Stimulated activated CD8-positive, alpha-beta memory T cell treated with anti-CD3 and anti-CD28 coated beads, Interleukin-7, amount 100 ng/mL, for 4 hours (primary cell): ENCODE measurements at regions not wholly inside any gene's neighbourhood (a gene's known extent, or its start where the extent isn't known, plus 50 kb on each side); places are given as distances from the start of the nearest gene placed in this dataset.

ENCODE experiments used
- DNase-seq, 2 donors: peaks; one replicate each; pipeline ENCODE4 v3.0.0-alpha.2; 2020; ENCODE audit warnings: low read depth in 2 of 2

DNA sequence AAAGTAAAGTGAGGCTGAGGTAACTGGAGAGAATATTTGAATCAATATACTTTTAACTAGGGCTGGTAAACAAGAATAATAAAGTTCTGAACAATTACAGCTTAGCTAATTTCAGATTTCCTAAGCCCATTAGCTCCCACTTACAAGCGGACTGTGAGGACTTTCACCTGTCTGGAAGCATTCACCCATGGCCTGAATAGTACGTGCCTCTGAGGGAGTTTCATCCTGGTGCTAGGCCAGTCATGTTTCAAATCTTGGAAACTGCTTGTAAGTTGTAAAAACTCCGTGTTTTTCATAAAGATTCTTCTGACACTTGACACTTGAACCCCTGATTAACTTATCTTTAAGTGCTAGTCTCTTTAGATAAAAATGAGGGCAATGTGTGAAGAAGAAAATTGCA is 975.2 kb upstream of the GHITM start:
- no peak for DNase-seq

DNA sequence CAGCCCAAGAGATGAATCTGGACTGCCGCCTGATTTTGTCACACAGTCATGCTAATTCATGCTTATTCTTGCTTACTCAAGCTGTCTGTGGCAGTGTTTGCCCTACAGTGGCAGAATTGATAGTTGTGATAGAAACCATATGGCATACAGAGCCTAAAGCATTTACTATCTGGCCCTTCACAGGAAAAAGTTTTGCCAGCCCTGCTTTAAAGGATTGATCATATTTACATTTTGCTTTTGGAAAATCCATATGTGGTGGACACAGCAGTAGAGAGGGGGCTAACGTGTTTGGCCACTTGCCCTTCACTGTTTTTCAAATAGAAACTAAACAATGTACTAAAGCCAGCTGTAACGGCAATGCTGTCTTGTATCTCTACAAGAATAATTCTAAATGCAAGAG is 974.0 kb upstream of the GHITM start:
- no peak for DNase-seq

DNA sequence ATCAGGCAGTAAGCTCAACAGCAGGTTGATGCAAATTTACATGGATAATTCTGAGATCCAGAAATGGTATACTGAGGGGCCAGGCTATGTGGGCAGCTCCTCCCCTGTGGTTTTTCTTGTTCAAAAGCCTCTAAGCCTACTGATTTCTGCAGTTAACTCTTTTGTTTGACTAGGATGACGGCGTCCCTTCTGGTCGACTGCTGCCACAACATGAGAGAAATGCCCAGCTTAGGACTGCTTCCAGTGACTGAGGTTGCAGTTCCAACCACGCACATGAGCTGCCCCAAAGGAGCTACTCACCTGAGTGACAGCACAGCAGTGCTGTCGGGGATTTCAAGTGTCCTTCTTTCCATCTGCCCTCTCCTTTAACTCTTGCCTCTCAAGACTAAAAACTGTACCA is 973.0 kb upstream of the GHITM start:
- no peak for DNase-seq

DNA sequence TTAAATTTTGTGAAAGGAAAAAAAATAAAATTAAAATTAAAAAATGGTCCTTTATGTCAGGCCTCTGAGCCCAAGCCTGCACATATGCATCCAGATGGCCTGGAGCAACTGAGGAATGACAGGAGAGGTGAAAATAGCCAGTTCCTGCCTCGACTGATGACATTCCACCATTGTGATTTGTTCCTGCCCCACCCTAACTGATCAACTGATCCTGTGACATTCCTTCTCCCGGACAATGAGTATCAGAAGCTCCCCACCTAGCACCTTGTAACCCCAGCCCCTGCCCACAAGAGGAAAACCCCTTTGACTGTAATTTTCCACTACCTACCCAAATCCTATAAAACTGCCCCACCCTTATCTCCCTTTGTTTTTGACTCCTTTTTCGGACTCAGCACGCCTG is 972.2 kb upstream of the GHITM start:
- DNase-seq, result no peak

DNA sequence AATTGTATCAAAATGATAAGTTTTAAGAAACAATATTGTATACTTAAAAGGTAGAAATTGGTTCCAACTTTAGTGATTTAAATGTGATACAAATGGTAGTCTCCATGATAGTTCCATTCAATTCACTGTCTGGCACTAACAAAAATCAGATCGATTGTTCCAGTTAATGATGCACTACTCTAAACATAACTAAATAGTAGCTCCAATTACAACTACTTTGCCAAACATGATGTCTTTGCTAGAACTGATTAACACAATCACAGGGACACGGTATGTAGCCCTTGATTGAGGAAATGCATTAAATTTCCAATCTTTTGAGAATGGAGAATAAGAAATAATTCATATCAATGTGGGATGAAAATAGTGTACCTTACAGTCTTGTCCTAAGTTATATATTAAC is 962.4 kb upstream of the GHITM start:
- DNase-seq, result no peak

DNA sequence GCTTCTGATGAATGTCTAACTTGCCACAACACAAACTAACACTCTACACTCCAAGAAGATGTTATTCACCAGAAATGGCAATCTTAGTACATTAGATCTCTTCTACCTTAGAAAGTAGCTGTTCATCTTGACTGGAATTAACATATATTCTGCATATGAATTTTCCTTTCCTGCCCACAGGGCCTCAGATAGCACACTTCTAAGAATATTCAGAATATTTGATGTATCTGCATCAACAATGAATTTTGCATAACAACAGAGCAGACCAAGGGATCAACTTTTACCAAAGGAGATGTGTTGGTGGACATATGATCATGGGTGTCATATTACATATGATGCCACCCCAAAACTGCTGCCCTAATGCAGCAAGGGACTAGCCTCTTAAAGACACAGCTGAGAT is 960.8 kb upstream of the GHITM start:
- no peak for DNase-seq

DNA sequence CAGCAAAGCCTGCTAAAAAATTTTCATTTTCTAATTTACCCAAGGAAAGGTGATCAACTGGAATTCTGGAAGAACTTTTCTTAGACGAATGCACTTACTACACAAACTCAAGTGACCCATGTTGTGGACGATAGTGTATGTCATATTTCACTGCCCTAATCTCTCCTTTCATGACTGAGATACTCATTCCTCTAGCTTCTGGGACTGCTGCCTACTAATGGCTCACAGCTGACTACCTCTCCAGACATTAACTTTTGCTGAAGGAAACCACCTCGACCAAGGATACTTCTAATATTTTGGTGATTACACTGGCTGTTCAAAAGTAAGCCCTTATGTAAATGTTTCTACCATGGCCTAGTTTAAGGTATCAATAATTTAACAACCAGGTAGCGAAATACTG is 959.9 kb upstream of the GHITM start:
- no peak for DNase-seq

DNA sequence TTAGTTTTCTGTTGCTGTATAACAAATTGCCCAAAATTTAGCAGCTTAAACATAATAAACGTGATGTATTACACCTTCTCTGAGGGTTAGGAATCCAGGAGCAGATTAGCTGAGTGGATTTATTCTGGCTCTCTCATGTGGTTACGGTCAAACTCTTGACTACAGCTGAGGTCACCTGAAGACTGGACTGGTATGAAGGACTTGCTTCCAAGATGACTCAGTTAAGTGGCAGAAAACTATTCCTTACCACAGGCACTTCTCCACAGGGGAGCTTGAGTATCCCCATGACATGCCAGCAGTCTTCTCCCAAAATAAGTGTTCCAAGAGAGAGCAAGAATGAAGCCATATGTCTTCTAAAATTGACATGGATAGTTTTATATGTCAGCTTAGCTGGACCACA is 957.2 kb upstream of the GHITM start:
- DNase-seq, result no peak

DNA sequence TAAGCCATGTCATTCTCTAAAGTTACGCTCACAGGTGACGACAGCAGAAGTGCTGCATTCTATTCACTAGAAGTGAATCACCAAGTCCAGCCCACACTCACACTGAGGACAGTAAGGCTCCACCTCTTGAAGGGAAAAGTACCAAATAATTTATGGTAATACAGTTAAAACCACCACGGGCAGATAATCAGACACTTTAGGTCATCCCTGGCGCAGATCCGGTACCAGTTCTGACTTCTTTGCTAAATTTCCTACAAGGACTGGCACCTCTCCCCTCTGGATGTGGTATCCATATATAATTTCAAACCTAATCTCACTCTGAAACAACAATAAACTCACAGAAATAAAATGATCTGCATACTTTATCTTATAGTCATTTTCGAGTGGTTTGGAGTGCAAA is 954.7 kb upstream of the GHITM start:
- no peak for DNase-seq

DNA sequence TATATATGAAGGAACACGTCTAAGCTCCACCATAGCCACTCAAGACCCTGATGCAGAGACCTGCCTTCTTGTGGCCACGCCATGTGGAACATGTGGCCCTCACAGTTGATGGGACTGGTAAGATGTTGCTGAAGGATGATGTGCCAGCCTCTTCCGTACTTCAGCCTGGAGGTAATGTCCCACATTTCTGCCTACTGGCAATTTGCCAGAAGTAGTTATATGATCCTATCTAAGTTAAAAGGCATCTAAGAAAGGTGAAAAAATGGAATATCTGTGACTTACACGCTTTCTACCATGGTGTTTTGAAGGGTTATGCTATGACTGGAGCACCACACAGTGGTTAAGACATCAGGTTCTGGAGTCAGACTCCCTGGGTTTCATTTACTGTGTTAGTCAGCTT is 948.7 kb upstream of the GHITM start:
- no peak for DNase-seq

DNA sequence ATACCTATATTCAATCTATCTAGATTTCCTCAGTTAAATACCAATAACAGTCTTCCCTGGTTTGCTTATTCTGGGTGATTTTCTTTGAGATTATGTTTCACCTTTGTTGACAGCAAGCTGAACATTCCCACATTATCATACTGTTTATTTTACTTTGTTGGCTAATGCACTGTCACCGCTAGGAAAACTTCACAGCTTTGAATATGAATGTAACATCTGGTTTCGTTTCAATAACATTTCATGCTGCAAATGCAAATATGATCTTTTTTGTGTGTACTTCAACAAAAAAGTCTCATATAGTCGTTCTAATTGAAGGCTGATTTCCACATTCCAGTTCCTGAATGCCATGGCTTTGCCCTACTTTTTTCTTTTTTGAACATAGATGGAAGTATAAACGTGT is 946.3 kb upstream of the GHITM start:
- no peak for DNase-seq

DNA sequence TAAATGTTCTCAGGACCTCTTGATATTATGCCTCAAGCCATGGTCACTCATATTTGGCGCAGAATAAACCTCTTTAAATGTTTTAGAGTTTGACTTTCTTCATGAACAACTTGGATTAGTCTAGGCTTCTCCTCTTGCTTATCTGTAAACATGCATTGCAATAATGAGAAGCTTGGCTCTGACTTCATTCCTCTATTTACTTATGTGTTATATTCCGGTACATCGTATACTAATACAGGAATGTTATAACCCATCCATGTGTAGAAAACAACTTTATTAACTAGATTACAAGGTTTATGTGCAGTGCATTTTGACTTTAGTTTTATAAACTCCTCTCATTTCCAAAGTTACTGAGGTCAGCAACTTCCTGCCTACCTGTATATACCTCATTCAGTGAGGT is 944.3 kb upstream of the GHITM start:
- no peak for DNase-seq

DNA sequence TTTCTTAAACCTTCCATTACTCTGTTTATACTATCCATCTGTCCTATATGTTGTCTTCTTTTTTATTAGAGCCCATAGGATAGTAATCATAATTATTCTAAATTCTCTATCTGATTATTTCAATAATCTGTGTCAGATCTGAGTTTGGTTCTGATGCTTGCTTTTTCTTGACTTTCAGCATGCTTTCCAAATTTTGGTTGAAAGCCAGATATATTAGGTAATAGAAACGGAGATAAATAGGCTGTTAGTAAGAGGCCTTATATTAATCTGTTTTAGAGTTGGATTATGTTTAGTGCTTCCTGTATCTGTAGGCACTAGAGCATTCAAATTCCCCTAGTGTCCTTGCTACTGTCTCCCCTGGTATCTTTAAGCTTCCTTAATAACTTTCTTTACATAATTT is 939.9 kb upstream of the GHITM start:
- DNase-seq, result no peak

DNA sequence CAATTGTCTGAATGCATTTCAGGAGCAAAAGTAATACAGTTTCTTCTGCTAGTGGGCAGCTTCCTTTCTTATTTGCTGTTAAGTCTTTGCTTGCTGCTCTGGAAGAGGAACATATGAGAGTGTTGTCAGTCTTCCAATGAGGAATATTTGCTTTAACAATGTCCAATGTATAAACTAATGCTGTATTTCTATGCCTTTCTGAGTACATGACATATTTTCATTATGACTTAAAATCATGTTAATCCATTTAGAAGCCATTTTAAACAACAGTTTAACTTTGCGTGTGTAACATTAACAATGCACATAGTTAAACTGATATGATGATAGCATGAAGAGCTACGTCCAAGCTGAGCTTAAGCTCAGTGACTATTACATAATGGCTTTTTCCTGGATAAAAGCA is 933.4 kb upstream of the GHITM start:
- no peak for DNase-seq

DNA sequence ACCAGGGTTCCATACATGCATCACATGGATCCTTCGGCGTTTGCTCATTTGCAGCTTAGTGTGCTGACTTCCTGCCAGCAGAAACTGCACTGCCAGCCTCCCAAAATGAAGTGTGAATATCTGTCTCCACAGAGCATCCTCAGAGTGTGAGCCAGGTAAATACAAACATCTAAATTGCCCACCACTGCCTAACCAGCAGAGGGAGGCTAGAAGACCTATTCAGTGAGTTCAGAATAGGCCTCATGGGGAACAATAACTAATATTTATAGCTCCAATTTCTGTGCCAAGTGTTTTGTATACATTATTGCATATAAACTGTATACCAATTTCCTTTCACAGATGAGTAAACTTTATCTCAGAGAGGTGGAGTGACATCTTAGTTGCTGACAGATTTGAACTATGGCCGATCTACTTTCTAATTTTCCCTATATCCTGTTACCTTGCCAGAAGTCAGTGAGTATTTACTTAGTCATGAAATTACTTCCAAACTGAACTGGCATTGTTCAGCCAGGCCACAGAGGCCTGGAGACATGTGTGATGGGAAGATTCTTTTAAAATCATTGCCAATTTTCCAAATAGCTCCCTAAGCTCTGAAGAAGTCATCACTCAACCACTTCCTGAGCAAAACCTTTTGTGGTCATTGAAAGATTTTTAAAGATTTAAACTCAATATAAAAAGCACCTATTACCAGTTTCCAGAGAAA is 926.5 kb upstream of the GHITM start:
- no peak for DNase-seq

DNA sequence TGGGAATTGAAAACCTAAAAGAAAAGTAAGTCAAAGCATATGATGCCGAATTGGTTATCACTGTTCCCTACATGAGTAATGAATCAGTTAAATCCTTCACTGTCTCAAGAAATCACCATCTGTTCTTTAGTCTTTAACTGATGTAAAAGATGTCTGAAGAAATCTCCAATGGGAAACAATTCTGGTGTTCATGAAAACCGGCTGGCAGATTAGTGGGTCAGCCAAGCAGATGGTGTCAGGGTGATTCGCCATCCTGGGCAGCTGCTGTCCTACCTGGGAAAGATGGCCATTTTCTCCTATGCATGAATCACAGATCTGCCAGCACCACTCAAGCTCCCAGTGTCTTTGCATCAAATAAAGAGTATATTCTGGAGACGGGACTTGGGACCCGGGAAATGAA is 925.2 kb upstream of the GHITM start:
- no peak for DNase-seq

DNA sequence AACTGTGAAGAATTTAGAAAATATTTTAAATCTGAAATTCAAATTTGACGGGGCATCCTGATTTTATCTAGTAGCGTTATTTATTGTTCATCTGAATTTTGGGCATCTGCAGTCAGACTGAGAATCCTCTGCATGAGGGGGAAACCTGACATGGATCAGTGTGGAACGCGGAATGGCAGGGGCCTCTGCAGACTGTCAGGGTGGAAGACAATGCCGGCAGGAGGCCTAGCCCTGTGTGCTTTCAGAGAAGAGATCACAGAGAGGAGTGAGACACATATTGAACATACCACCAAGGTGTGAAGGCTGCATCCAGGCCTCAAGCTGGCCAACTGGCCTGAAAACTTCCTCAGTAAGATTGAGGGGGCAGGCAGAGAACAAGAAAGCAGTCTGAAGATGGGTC is 921.1 kb upstream of the GHITM start:
- no peak for DNase-seq

DNA sequence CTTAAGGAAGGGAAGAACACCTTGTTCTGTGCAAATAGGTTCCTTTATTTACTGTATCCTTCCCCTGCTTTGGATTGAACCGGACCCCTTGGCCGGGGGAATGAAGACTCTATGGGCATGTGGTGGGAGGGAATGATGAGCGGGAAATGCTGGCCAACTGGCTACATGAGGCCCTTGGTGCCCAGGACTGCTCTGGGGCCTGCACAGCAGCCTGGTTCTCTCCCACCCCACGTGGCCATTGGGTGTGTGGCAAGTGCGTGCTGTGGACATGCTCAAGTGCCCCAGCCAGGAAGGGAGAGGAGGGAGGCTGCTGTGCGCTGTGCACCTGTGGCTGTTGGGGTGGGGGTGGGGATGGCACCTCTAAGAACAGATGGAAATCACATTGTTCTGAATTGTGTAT is 917.0 kb upstream of the GHITM start:
- no peak for DNase-seq

DNA sequence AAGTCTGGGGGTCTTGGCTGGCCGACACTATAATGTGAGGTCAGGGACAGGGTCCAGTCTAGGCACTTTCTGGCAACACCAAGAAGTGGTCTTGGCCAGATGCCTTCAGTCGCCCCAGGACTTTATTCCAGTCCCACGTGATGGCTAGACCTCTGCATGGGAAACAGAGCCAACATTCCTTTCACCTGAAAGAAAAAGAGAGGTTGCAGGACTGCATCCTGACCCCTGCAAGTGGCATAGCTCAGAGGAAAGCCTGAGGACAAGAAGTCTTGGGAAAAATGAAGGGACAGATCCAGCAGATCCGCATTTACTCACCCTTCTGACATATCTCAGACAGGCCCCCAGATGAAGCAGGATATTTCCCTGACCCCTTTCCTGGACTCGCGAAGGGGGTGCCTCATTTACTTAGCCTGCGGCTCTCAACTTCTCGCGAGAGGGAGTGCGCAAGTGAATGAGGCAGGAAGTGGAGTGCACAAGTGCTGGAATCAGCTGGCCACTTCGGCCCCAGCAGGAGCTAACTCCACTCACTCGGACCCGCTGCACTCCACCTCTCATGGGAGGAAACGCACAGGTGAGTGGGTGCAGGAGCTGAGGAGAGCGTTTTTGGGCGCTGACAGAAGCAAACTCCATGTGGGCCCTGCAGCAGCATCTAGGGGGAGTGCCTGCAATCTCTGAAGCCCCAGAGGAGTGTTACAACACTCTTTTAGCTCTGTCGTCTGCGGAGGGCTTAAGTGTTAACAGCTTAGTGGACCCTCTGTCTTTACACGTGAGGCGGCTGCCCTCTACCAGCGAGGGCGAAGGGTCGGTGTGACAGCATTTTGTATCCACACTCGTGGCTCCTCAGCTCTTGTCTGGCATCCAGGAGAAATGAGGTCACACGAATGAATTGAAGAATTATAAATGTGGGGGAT is 916.2 kb upstream of the GHITM start:
- DNase-seq, result no peak

DNA sequence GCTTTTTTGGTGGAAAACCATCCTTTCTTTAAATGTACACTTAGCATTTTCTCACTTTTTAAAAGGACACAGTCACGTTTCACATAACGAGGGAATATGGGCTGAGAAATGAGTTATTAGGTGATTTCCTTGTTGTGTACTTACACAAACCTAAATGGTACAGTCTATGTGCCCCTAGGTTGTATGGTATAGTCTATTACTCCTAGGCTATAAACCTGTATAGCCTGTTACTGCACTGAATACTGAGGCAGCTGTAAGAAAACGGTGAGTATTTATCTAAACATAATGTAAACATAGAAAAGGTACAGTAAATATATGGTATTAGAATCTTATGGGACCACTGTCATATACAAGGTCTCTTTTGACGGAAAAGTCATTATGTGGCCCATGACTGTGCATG is 913.5 kb upstream of the GHITM start:
- DNase-seq, result no peak

DNA sequence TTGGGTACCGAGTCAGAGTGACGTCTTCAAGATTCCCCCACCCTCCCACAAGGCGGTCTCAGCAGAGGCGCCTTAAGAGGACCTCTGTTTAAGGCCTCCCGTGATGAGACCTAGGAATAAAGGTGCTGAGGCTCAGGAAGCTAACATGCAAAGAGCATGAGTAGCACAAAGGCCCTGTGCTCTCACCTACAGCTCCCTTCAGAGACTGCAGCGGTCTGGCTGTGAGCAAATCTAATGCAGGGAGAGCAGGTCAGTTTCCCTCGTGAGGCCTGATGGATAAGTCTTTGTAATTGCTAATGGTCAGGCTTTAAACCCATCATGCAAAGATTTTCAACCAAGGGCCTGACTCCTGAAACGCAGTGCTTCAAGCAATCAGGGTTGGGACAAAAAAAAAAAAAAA is 909.3 kb upstream of the GHITM start:
- DNase-seq, result no peak

DNA sequence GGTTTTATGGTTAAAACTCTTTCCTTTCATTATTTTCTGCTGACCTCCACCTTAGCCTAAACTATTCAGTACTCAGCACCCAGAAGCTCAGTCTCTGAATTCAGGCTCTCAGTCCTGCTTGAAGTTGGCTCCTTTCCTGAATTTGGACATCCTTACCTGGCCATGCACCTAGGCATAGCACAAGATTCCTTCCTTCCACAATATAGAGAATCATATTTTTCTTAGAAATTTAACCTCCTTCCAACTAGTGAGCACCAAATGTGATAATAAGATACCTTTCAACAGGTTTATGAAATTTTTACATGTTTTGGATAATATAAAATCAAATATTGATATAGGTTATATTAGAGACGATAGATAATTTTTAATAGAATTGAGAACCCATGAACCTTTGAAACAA is 905.6 kb upstream of the GHITM start:
- DNase-seq, result no peak

DNA sequence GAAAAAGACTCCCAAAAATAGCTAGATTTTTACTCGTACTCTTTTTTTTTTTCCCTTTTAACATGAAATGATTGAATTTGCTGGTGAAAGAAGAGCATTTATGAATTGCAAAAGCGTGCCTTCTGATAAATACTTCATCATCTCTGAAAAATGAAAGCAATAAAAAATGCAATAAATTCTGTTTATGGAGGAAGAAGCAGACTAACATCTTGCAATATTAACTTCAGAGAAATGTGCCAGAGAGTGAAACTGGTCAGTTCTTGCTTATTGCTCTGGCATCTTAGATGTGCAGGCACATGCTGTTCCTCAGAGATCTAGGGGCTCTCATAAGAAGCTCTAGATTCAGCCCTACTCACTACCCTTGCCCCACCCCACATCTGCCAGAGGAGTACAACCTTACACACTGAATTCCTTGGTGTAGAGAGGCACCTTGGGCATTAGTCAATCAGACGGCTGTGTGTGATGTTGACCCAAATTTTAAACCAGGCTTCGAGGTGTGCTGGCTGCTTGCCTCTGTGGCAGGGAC is 891.1 kb upstream of the GHITM start:
- no peak for DNase-seq
